HG02852 (cell line): ENCODE measurements at regions not wholly inside any gene's neighbourhood (a gene's known extent, or its start where the extent isn't known, plus 50 kb on each side); places are given as distances from the start of the nearest gene placed in this dataset.

Experiments
- ATAC-seq: cut with Tn5 transposase; IDR thresholded peaks from one replicate; pipeline ENCODE4 v1.9.1; 2021; ENCODE audit warnings: mild to moderate bottlenecking, moderate library complexity; ENCODE audit not compliant: unreplicated experiment

- ATAC-seq: no peak
These were observed 172.5 kb downstream of the SH2D1A start for GRCh38 chrX:124518885-124519284.

GRCh38 chrX:124524852-124525251 is 178.5 kb downstream of the SH2D1A start:
- no peak for ATAC-seq

GRCh38 chrX:124529786-124530185 is 183.4 kb downstream of the SH2D1A start:
- no peak for ATAC-seq

GRCh38 chrX:124530803-124531202 is 184.4 kb downstream of the SH2D1A start:
- ATAC-seq: no peak

- ATAC-seq: no peak
These were observed 188.2 kb downstream of the SH2D1A start for GRCh38 chrX:124534536-124534935.

- no peak for ATAC-seq
These were observed 194.1 kb downstream of the SH2D1A start for GRCh38 chrX:124540474-124540873.

GRCh38 chrX:124548571-124548970 is 202.2 kb downstream of the SH2D1A start:
- ATAC-seq: no peak

DNA sequence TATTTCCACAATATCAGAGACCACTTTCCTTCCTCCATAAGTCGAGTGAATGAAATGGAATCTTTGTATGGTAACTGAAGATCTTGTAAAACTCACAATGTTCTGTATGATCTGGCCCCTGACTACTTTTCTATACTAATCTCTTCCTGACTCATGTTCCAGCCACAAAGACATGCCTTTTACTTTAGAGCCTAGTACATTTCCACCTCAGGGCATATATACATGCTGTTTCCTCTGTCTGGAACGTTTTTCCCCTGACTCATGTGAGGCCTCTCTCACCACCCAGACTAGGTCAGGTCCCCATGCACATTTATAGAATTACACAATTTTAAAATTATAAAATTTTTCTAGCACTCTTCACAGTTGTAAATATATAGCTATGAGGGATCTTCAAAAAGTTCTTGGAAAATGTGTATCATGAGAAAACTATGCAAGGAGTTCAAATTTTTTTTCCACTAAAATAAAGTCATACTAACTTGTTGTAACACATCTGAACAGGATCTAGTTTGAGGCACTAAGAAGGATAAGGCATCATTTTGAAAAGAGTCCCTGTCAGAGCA is 208.8 kb downstream of the SH2D1A start:
- ATAC-seq: no peak

- no peak for ATAC-seq
These were observed 211.6 kb downstream of the SH2D1A start for GRCh38 chrX:124557976-124558375.

DNA sequence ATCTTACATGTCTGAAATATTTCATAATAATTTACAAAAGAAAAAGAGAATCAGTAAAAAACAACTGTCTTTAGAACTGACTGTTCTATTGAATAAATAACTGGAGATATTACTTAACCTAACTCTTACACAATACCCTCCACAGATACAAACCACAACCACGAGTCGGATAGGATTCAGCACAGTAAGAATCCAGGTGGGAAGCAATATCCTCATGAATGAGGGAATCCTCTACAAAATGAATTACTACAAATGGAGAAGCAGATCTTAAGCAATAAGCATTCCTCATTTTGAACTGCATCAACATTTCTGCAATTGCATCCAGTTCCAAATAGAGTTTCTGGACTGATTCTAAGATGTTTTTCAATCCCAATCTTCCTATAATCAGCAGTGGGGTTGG is 227.1 kb downstream of the SH2D1A start:
- no peak for ATAC-seq

DNA sequence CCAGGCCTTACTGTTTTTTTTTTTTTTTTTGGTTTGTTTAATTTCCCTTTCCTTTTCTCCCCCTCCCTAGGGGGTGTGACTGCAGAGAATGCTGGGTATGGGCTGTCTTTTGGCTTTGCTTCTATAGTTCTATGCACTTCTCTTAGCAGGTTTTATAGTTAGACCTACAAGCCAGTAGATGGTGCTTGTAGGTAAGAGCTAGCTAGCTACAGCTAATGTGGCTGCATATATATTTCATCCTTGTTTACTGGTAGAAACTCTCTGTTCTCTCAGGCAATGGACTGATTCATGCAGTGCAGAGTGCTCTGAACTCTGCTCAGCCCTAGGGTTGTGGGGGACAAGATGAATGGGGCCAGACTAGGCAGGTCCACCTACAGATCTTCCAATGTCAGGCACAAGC is 246.4 kb downstream of the SH2D1A start:
- no peak for ATAC-seq

DNA sequence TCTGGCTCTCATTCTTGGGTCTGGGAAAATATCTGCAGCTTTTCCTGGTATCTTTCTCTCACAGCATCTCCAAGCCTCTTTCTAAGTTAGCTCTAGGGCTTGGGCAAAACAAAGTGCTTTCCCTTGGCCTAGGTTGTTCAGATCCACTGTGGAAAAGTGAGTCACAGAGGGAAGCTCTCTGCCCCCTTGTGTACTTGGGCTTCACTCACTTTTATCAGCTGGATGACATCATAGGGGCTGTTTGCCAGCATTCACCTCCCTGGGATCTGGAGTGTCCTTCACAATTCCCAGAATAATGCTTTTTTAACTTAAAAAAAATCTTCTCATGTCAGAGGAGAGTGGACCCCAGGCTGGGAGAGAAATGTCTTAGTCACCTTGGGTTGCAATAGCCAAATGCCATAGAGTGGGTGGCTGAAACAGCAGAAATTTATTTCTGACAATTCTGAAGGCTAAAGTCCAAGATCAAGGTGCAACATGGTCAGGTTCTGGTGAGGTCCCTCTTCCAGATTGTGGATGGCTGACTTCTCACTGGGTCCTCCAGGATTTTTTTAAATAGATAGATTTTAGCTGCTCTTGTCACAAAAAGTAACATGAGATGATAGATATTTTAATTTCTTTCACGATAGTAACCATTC is 247.8 kb downstream of the SH2D1A start:
- no peak for ATAC-seq

GRCh38 chrX:124605511-124605910 is 259.1 kb downstream of the SH2D1A start:
- no peak for ATAC-seq

DNA sequence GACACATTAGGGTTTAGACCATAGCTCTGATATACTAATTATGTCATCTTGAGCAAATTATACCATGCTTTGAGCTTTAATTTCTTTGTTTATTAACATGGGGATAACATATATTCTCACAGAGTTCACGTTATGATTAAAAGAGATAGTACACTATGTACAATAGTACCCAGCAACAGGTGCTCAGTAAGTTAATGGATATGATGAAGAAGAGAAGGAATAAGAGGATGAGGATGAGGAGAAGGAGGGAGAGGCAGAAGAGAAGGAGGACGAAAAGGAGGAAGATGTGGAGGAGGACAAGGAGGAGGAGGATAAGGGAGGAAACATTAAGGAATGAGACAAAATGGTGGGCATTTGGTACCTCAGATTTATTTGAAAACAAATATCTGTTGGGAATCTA is 260.4 kb downstream of the SH2D1A start:
- no peak for ATAC-seq

DNA sequence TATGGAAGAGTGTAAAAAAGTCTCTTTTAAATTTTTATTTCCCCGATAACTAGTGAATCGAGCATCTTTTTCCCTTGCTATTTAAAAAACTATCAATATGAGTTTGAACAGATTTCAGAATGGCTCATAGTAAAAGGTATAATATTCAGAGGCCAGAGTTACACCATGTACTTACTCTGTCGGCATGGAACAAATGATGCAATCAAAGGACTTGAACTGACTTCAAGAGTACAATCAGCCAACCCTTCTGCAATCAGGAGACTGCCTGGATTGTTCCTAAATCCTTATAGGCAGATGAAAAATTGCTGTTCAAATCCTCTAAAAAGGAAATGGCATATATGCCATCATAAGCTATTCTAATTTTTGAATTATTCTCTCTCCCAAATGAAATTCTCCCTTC is 273.3 kb downstream of the SH2D1A start:
- ATAC-seq: no peak

- ATAC-seq: no peak
These were observed 288.0 kb downstream of the SH2D1A start for GRCh38 chrX:124634363-124634762.

- ATAC-seq: no peak
These were observed 295.6 kb downstream of the SH2D1A start for GRCh38 chrX:124641737-124642491.

DNA sequence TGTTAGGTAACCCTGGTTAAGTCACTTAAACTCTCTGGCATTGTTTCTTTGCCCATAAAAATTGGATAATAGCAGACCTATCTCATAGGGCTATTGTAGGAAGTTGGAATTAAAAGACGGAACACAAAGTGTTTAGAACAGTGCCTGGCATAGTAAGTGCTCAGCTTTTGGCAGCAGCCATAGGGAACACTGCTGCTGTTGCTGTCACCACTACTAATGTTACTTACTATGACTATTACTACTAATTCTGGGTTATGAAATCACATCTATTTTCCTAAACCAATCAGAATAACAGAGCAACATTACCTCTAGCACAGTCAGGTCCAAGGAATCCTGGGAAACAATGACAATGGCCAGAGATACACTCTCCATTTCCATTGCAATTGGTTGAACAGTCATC is 300.0 kb downstream of the SH2D1A start:
- no peak for ATAC-seq

- ATAC-seq: no peak
These were observed 304.7 kb downstream of the SH2D1A start for GRCh38 chrX:124651031-124651430.

GRCh38 chrX:124665621-124666400 is 319.4 kb downstream of the SH2D1A start:
- ATAC-seq: no peak

DNA sequence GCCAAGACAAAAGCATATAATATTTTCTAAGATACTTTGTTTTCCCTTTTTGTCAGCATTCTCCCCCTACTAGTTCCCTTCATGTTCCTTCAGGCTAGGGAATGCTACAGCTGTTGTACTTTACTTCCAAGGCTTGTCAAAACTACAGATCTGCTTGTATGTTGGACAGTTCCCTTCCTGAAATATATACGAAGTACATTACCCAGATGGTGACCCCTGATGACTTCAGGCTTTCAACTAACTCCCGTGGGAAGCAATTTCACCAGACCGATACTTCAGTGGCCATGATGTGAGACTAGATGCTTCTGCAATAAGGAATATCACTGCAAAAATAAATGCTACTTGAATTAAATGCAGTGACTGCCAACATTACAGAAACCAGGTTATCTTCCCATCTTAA is 332.8 kb downstream of the SH2D1A start:
- no peak for ATAC-seq

DNA sequence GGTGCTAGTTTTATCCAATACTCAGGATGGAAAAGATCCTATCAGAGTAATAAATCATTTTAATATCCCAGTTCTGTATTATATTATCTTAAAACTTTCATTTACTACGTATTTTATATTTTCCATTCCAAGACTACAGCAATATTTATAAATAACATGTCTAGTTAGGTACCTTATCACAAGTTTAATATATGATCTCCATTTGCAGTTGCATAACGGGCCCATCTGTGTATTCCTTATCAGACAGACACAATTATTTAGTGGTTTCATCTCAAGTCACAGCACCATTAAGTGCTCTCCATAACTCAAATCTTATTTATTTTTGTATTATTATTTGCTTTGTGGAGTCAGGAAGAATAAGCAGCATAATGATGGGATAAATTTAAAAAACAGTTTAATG is 333.9 kb downstream of the SH2D1A start:
- no peak for ATAC-seq
